IMR-90 (cell line): ENCODE measurements at regions not wholly inside any gene's neighbourhood (a gene's known extent, or its start where the extent isn't known, plus 50 kb on each side); places are given as distances from the start of the nearest gene placed in this dataset.

Experiments used
- BHLHE40 ChIP-seq: fragments of 150-350 bp; IDR thresholded peaks from 2 replicates; pipeline ENCODE4 v1.6.1; 2016; ENCODE audit warnings: mild to moderate bottlenecking, low read depth, low read length
- FOS ChIP-seq: fragments of 150-350 bp; IDR thresholded peaks from 2 replicates; pipeline ENCODE4 v1.6.1; 2016; ENCODE audit warnings: low read depth, low read length
- MAFK ChIP-seq: IDR thresholded peaks from 2 replicates; pipeline ENCODE4 v1.6.1; 2012; ENCODE audit warnings: low read depth, low read length, improper control_type of control experiment
- MAZ ChIP-seq: IDR thresholded peaks from 2 replicates; pipeline ENCODE4 v1.6.1; 2012; ENCODE audit warnings: low read depth, mild to moderate bottlenecking, low read length, improper control_type of control experiment, moderate library complexity, borderline replicate concordance
- MXI1 ChIP-seq: IDR thresholded peaks from 2 replicates; pipeline ENCODE4 v1.6.1; 2012; ENCODE audit warnings: low read depth, mild to moderate bottlenecking, low read length, moderate library complexity, borderline replicate concordance
- POLR2A ChIP-seq: IDR thresholded peaks from 2 replicates; pipeline ENCODE4 v1.6.1; 2012; ENCODE audit warnings: mild to moderate bottlenecking, low read depth, low read length
- RAD21 ChIP-seq: IDR thresholded peaks from 2 replicates; pipeline ENCODE4 v1.6.1; 2012; ENCODE audit warnings: low read length, improper control_type of control experiment
- RFX5 ChIP-seq: IDR thresholded peaks from 2 replicates; pipeline ENCODE4 v1.8.0; 2012; ENCODE audit warnings: low read depth, mild to moderate bottlenecking, low read length, moderate library complexity
- SMC3 ChIP-seq: fragments of 150-350 bp; IDR thresholded peaks from 2 replicates; pipeline ENCODE4 v1.6.1; 2016; ENCODE audit warnings: low read depth, mild to moderate bottlenecking, antibody characterized with exemption, low read length, moderate library complexity
- TF ChIP-seq, protein P1 (sequence below): conservative IDR thresholded peaks from 2 replicates; pipeline ENCODE4 v1.5.1; 2012; ENCODE audit warnings: mild to moderate bottlenecking, low read depth, low read length, improper control_type of control experiment
- TF ChIP-seq, protein P2 (sequence below): fragments of 150-350 bp; IDR thresholded peaks from 2 replicates; pipeline ENCODE4 v1.6.1; 2016; ENCODE audit warnings: low read depth, mild to moderate bottlenecking, low read length, moderate library complexity, borderline replicate concordance
- TF ChIP-seq, protein P3 (sequence below): fragments of 150-350 bp; IDR thresholded peaks from 2 replicates; pipeline ENCODE4 v1.6.1; 2017; ENCODE audit warnings: mild to moderate bottlenecking, antibody characterized with exemption, low read length, low read depth

DNA sequence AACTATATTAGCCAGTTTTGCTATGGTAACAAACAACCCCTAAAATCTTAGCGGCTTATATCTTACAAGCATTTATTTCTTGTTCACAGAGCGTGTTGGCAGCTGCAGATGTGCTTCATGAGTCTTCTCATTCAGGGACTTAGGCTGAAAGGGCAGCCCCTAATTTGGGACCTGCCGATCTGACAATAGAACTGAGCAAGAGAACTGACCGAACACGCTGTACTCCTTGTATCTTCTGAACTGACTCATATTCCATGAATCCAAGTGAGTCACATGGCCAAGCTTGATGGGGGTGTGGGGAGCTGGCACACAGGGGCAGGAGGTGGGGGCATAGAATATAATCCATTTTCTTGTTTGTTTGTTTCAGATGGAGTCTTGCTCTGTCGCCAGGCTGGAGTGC lies 481.7 kb upstream of the CADM1 start:
- no peak for TF ChIP-seq POLR2A
- no peak for TF ChIP-seq RAD21
- TF ChIP-seq, protein P1, sequence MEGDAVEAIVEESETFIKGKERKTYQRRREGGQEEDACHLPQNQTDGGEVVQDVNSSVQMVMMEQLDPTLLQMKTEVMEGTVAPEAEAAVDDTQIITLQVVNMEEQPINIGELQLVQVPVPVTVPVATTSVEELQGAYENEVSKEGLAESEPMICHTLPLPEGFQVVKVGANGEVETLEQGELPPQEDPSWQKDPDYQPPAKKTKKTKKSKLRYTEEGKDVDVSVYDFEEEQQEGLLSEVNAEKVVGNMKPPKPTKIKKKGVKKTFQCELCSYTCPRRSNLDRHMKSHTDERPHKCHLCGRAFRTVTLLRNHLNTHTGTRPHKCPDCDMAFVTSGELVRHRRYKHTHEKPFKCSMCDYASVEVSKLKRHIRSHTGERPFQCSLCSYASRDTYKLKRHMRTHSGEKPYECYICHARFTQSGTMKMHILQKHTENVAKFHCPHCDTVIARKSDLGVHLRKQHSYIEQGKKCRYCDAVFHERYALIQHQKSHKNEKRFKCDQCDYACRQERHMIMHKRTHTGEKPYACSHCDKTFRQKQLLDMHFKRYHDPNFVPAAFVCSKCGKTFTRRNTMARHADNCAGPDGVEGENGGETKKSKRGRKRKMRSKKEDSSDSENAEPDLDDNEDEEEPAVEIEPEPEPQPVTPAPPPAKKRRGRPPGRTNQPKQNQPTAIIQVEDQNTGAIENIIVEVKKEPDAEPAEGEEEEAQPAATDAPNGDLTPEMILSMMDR = no peak
- no peak for TF ChIP-seq BHLHE40
- no peak for TF ChIP-seq MAZ
- TF ChIP-seq RFX5 = no peak
- TF ChIP-seq SMC3 = no peak
- no peak for TF ChIP-seq MXI1
- TF ChIP-seq, protein P2, sequence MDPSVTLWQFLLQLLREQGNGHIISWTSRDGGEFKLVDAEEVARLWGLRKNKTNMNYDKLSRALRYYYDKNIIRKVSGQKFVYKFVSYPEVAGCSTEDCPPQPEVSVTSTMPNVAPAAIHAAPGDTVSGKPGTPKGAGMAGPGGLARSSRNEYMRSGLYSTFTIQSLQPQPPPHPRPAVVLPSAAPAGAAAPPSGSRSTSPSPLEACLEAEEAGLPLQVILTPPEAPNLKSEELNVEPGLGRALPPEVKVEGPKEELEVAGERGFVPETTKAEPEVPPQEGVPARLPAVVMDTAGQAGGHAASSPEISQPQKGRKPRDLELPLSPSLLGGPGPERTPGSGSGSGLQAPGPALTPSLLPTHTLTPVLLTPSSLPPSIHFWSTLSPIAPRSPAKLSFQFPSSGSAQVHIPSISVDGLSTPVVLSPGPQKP = no peak
- TF ChIP-seq, protein P3, sequence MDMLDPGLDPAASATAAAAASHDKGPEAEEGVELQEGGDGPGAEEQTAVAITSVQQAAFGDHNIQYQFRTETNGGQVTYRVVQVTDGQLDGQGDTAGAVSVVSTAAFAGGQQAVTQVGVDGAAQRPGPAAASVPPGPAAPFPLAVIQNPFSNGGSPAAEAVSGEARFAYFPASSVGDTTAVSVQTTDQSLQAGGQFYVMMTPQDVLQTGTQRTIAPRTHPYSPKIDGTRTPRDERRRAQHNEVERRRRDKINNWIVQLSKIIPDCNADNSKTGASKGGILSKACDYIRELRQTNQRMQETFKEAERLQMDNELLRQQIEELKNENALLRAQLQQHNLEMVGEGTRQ = no peak
- no peak for TF ChIP-seq FOS
- no peak for TF ChIP-seq MAFK
